Transverse colon (tissue), 4 donors: ENCODE measurements at regions not wholly inside any gene's neighbourhood (a gene's known extent, or its start where the extent isn't known, plus 50 kb on each side); places are given as distances from the start of the nearest gene placed in this dataset.

ENCODE experiments used
- POLR2A ChIP-seq: fragments of 450-650 bp; IDR thresholded peaks from one replicate; pipeline ENCODE4 v1.6.1; 2016; ENCODE audit warnings: antibody characterized with exemption, mild to moderate bottlenecking, moderate library complexity
- POLR2AphosphoS5 ChIP-seq, 3 donors: sonication (generic); formaldehyde crosslinking; IDR thresholded peaks; one replicate each; pipeline ENCODE4 v1.6.1; 2016; ENCODE audit warnings: antibody characterized with exemption in 3 of 3
- TF ChIP-seq, protein P1 (sequence below), 5 experiments: fragments of 200-600 bp in 3 of 5; fragments of 450-650 bp in 2 of 5; sonication (generic) in 3 of 5; IDR thresholded peaks; 1 replicate in 2 of 5; 2 replicates in 3 of 5; pipeline ENCODE4 v1.5.1; 2016 to 2017; ENCODE audit warnings: antibody characterized with exemption in 5 of 5, inconsistent platforms in 3 of 5, mild to moderate bottlenecking in 2 of 5, moderate library complexity in 1 of 5

DNA sequence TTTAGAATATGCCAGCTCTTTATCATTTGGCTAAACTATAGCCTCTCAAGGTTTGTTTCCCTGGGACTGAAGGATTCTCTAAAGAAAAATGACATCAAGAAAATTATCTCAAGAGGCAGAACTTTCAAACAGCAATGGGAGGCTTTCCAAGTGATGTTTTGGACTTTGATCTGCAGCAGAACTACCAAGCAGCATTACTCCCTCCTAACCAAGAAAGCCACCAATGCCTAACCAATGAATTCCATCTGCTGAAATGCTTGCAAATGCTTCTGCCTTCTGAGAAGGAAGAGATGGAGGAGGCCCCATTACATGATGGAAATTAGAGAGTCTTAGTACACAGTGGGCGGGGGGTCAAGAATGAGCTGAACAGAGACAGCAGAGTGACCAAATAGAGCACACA is 95.1 kb upstream of the SLC35G4 start:
- TF ChIP-seq POLR2AphosphoS5 (IDR thresholded peaks at IDR 0.05) (no peak), POLR2A (no peak)
- TF ChIP-seq, protein P1, sequence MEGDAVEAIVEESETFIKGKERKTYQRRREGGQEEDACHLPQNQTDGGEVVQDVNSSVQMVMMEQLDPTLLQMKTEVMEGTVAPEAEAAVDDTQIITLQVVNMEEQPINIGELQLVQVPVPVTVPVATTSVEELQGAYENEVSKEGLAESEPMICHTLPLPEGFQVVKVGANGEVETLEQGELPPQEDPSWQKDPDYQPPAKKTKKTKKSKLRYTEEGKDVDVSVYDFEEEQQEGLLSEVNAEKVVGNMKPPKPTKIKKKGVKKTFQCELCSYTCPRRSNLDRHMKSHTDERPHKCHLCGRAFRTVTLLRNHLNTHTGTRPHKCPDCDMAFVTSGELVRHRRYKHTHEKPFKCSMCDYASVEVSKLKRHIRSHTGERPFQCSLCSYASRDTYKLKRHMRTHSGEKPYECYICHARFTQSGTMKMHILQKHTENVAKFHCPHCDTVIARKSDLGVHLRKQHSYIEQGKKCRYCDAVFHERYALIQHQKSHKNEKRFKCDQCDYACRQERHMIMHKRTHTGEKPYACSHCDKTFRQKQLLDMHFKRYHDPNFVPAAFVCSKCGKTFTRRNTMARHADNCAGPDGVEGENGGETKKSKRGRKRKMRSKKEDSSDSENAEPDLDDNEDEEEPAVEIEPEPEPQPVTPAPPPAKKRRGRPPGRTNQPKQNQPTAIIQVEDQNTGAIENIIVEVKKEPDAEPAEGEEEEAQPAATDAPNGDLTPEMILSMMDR (IDR thresholded peaks at IDR 0.05) = no peak
